ENCODE measurements at regions not wholly inside any gene's neighbourhood (a gene's known extent, or its start where the extent isn't known, plus 50 kb on each side); places are given as distances from the start of the nearest gene placed in this dataset.

- DNase-seq = no peak
These were observed 82.9 kb downstream of the ANKRD60 start for GRCh38 chr20:58145506-58146080.

GRCh38 chr20:58144096-58144495 lies 84.4 kb downstream of the ANKRD60 start:
- ATAC-seq (replicated peaks in 1 of 4) (no peak), DNase-seq (no peak)
- H3K9me3 ChIP-seq = no peaks in the 10 kb centered on the region
- no peaks in the 10 kb centered on the region for H3K9me3 Mint-ChIP-seq
- peaks cover 49 to 57% of the 10 kb centered on the region in 2 donors for H3K27me3 Mint-ChIP-seq
- H3K4me1 ChIP-seq (ENCODE audit: control insufficient read depth in 1 of 2, extremely low read depth in 1 of 2, insufficient read depth in 2 of 2, low read length in 2 of 2) = no peaks in the 10 kb centered on the region
- no peaks in the 10 kb centered on the region for H3K36me3 ChIP-seq (ENCODE audit: control insufficient read depth in 2 of 2, extremely low read depth in 1 of 2, insufficient read depth in 1 of 2, low read length in 1 of 2)
- no peak overlapping the region for H3K4me3 Mint-ChIP-seq
- H3K4me3 ChIP-seq (ENCODE audit: control insufficient read depth in 1 of 2, extremely low read depth in 1 of 2, low read length in 1 of 2) = no peak overlapping the region
- no peak overlapping the region for H3K27ac ChIP-seq (ENCODE audit: low read length)
- POLR2A ChIA-PET = no interaction called here
- H3K27me3 ChIP-seq (replicated peaks in 1 of 2; ENCODE audit: control insufficient read depth in 2 of 2, extremely low read depth in 1 of 2, insufficient read depth in 2 of 2, low read length in 1 of 2) = peaks cover 0 to 36% of the 10 kb centered on the region in 2 experiments
- H3K36me3 Mint-ChIP-seq = no peaks in the 10 kb centered on the region
- 90% methylated on average over 5 of the region's 9 CpGs for WGBS (ENCODE audit: insufficient coverage)
- H3K4me1 Mint-ChIP-seq = no peaks in the 10 kb centered on the region
- CTCF ChIA-PET = no interaction called here
- H3K27ac Mint-ChIP-seq = no peak overlapping the region

More at GRCh38 chr20:58145506-58146080, 82.9 kb downstream of the ANKRD60 start:
- ChIA-PET CTCF (no interaction called here), POLR2A (no interaction called here)
- H3K4me1 ChIP-seq (ENCODE audit: control insufficient read depth in 1 of 2, extremely low read depth in 1 of 2, insufficient read depth in 2 of 2, low read length in 2 of 2) = no peaks in the 10 kb centered on the region
- Mint-ChIP-seq H3K9me3 (no peaks in the 10 kb centered on the region), H3K27ac (no peak overlapping the region), H3K27me3 (peaks cover 54 to 65% of the 10 kb centered on the region in 2 donors), H3K36me3 (no peaks in the 10 kb centered on the region), H3K4me3 (no peak overlapping the region), H3K4me1 (peaks cover 0 to 2% (median 2%) of the 10 kb centered on the region in 3 donors)
- ATAC-seq (replicated peaks in 1 of 4) = no peak
- H3K9me3 ChIP-seq = no peaks in the 10 kb centered on the region
- no peaks in the 10 kb centered on the region for H3K36me3 ChIP-seq (ENCODE audit: control insufficient read depth in 2 of 2, extremely low read depth in 1 of 2, insufficient read depth in 1 of 2, low read length in 1 of 2)
- WGBS (ENCODE audit: insufficient coverage) = 72% methylated on average over 5 of the region's 6 CpGs
- no peak overlapping the region for H3K27ac ChIP-seq (ENCODE audit: low read length)
- no peak overlapping the region for H3K4me3 ChIP-seq (ENCODE audit: control insufficient read depth in 1 of 2, extremely low read depth in 1 of 2, low read length in 1 of 2)
- H3K27me3 ChIP-seq (replicated peaks in 1 of 2; ENCODE audit: control insufficient read depth in 2 of 2, extremely low read depth in 1 of 2, insufficient read depth in 2 of 2, low read length in 1 of 2) = peaks cover 0 to 40% of the 10 kb centered on the region in 2 experiments

- POLR2A ChIA-PET = no interaction called here
- H3K27ac Mint-ChIP-seq = no peak overlapping the region
These were observed 84.9 kb downstream of the ANKRD60 start for GRCh38 chr20:58143531-58143930.

GRCh38 chr20:58142843-58143185 lies 85.6 kb downstream of the ANKRD60 start:
- CTCF ChIA-PET = no interaction called here
- no peaks in the 10 kb centered on the region for H3K36me3 ChIP-seq (ENCODE audit: control insufficient read depth in 2 of 2, extremely low read depth in 1 of 2, insufficient read depth in 1 of 2, low read length in 1 of 2)
- no peak overlapping the region for H3K27ac Mint-ChIP-seq
- no peaks in the 10 kb centered on the region for H3K36me3 Mint-ChIP-seq
- no peaks in the 10 kb centered on the region for H3K9me3 ChIP-seq
- peaks cover 49 to 55% of the 10 kb centered on the region in 2 donors for H3K27me3 Mint-ChIP-seq
- no peak overlapping the region for H3K27ac ChIP-seq (ENCODE audit: low read length)
- no peaks in the 10 kb centered on the region for H3K4me1 ChIP-seq (ENCODE audit: control insufficient read depth in 1 of 2, extremely low read depth in 1 of 2, insufficient read depth in 2 of 2, low read length in 2 of 2)
- no peak for ATAC-seq (replicated peaks in 1 of 4)
- POLR2A ChIA-PET = no interaction called here
- peaks cover 0 to 36% of the 10 kb centered on the region in 2 experiments for H3K27me3 ChIP-seq (replicated peaks in 1 of 2; ENCODE audit: control insufficient read depth in 2 of 2, extremely low read depth in 1 of 2, insufficient read depth in 2 of 2, low read length in 1 of 2)
- no peaks in the 10 kb centered on the region for H3K4me1 Mint-ChIP-seq
- no peak overlapping the region for H3K4me3 ChIP-seq (ENCODE audit: control insufficient read depth in 1 of 2, extremely low read depth in 1 of 2, low read length in 1 of 2)
- H3K9me3 Mint-ChIP-seq = no peaks in the 10 kb centered on the region
- no peak for DNase-seq
- WGBS (ENCODE audit: insufficient coverage) = 89% methylated on average over 7 of the region's 10 CpGs
- no peak overlapping the region for H3K4me3 Mint-ChIP-seq

More at GRCh38 chr20:58143531-58143930, 84.9 kb downstream of the ANKRD60 start:
- Histone ChIP-seq H3K36me3 (ENCODE audit: control insufficient read depth in 2 of 2, extremely low read depth in 1 of 2, insufficient read depth in 1 of 2, low read length in 1 of 2) (no peaks in the 10 kb centered on the region), H3K9me3 (no peaks in the 10 kb centered on the region), H3K4me3 (ENCODE audit: control insufficient read depth in 1 of 2, extremely low read depth in 1 of 2, low read length in 1 of 2) (no peak overlapping the region), H3K4me1 (ENCODE audit: control insufficient read depth in 1 of 2, extremely low read depth in 1 of 2, insufficient read depth in 2 of 2, low read length in 2 of 2) (no peaks in the 10 kb centered on the region), H3K27me3 (replicated peaks in 1 of 2; ENCODE audit: control insufficient read depth in 2 of 2, extremely low read depth in 1 of 2, insufficient read depth in 2 of 2, low read length in 1 of 2) (peaks cover 0 to 36% of the 10 kb centered on the region in 2 experiments), H3K27ac (ENCODE audit: low read length) (no peak overlapping the region)
- Mint-ChIP-seq H3K27me3 (peaks cover 49 to 55% of the 10 kb centered on the region in 2 donors), H3K9me3 (no peaks in the 10 kb centered on the region), H3K4me3 (no peak overlapping the region), H3K4me1 (no peaks in the 10 kb centered on the region), H3K36me3 (no peaks in the 10 kb centered on the region)
- ATAC-seq (replicated peaks in 1 of 4) (no peak), DNase-seq (no peak)
- CTCF ChIA-PET = no interaction called here

- CTCF ChIA-PET = interaction anchor here in 1 of 2 donors (0.7 kb wide), 1 partner anchor 675 kb away, joined by 9 read pairs; no protein-coding TSS in a partner anchor
- Mint-ChIP-seq H3K27me3 (peaks cover 49 to 53% of the 10 kb centered on the region in 2 donors), H3K36me3 (no peaks in the 10 kb centered on the region)
These were observed 86.2 kb downstream of the ANKRD60 start for GRCh38 chr20:58141971-58142842.

GRCh38 chr20:58141496-58141895 lies 87.0 kb downstream of the ANKRD60 start:
- H3K27ac Mint-ChIP-seq = no peak overlapping the region
- 42% methylated on average over 3 of the region's 4 CpGs for WGBS (ENCODE audit: insufficient coverage)
- Histone ChIP-seq H3K27ac (ENCODE audit: low read length) (no peak overlapping the region), H3K4me3 (ENCODE audit: control insufficient read depth in 1 of 2, extremely low read depth in 1 of 2, low read length in 1 of 2) (no peak overlapping the region), H3K4me1 (ENCODE audit: control insufficient read depth in 1 of 2, extremely low read depth in 1 of 2, insufficient read depth in 2 of 2, low read length in 2 of 2) (no peaks in the 10 kb centered on the region), H3K9me3 (no peaks in the 10 kb centered on the region), H3K36me3 (ENCODE audit: control insufficient read depth in 2 of 2, extremely low read depth in 1 of 2, insufficient read depth in 1 of 2, low read length in 1 of 2) (no peaks in the 10 kb centered on the region), H3K27me3 (replicated peaks in 1 of 2; ENCODE audit: control insufficient read depth in 2 of 2, extremely low read depth in 1 of 2, insufficient read depth in 2 of 2, low read length in 1 of 2) (peaks cover 0 to 41% of the 10 kb centered on the region in 2 experiments)
- CTCF ChIA-PET = interaction anchor here in 1 of 2 donors (0.7 kb wide), 1 partner anchor 674 kb away, joined by 9 read pairs; no protein-coding TSS in a partner anchor
- H3K4me3 Mint-ChIP-seq = no peak overlapping the region
- H3K9me3 Mint-ChIP-seq = no peaks in the 10 kb centered on the region
- POLR2A ChIA-PET = no interaction called here
- ATAC-seq (replicated peaks in 1 of 4) (no peak), DNase-seq (no peak)
- no peaks in the 10 kb centered on the region for H3K36me3 Mint-ChIP-seq
- H3K4me1 Mint-ChIP-seq = no peaks in the 10 kb centered on the region
- H3K27me3 Mint-ChIP-seq = peaks cover 49 to 52% of the 10 kb centered on the region in 2 donors

More at GRCh38 chr20:58141971-58142842, 86.2 kb downstream of the ANKRD60 start:
- no peaks in the 10 kb centered on the region for H3K36me3 ChIP-seq (ENCODE audit: control insufficient read depth in 2 of 2, extremely low read depth in 1 of 2, insufficient read depth in 1 of 2, low read length in 1 of 2)
- no peak overlapping the region for H3K4me3 ChIP-seq (ENCODE audit: control insufficient read depth in 1 of 2, extremely low read depth in 1 of 2, low read length in 1 of 2)
- DNase-seq (no peak), ATAC-seq (replicated peaks in 1 of 4) (no peak)
- Mint-ChIP-seq H3K4me1 (no peaks in the 10 kb centered on the region), H3K27ac (no peak overlapping the region), H3K4me3 (no peak overlapping the region), H3K9me3 (no peaks in the 10 kb centered on the region)
- H3K27me3 ChIP-seq (replicated peaks in 1 of 2; ENCODE audit: control insufficient read depth in 2 of 2, extremely low read depth in 1 of 2, insufficient read depth in 2 of 2, low read length in 1 of 2) = peaks cover 0 to 37% of the 10 kb centered on the region in 2 experiments
- no peaks in the 10 kb centered on the region for H3K4me1 ChIP-seq (ENCODE audit: control insufficient read depth in 1 of 2, extremely low read depth in 1 of 2, insufficient read depth in 2 of 2, low read length in 2 of 2)
- WGBS (ENCODE audit: insufficient coverage) = 79% methylated on average over 18 of the region's 19 CpGs
- no peak overlapping the region for H3K27ac ChIP-seq (ENCODE audit: low read length)
- no peaks in the 10 kb centered on the region for H3K9me3 ChIP-seq
- POLR2A ChIA-PET = no interaction called here

All from T-cell (primary cell).